Activated naive CD4-positive, alpha-beta T cell treated with anti-CD3 and anti-CD28 coated beads for 36 hours (primary cell): ENCODE measurements at regions not wholly inside any gene's neighbourhood (a gene's known extent, or its start where the extent isn't known, plus 50 kb on each side); places are given as distances from the start of the nearest gene placed in this dataset.
"Not testable (repeated sequence)": the region's sequence is repeated elsewhere in the genome, so short reads cannot be mapped to it uniquely, and the experiment has no call there.

Experiments used
- CTCF ChIA-PET: fragments of 350-600 bp; sonication (Branson Sonifier 250); formaldehyde crosslinking; loops from one replicate; lab custom pipeline; 2021; ENCODE audit warnings: antibody characterized with exemption; lab: Charles Lee
- DNase-seq: peaks from one replicate; pipeline ENCODE4 v3.0.0-alpha.2; 2020
- H3K27ac Mint-ChIP-seq: one replicate; pipeline ENCODE4 v1.8.0; 2021; ENCODE audit warnings: mild to moderate bottlenecking, mixed read lengths
- H3K27me3 Mint-ChIP-seq: one replicate; pipeline ENCODE4 v1.8.0; 2021; ENCODE audit warnings: low read depth, mixed read lengths
- H3K36me3 Mint-ChIP-seq: one replicate; pipeline ENCODE4 v1.8.0; 2021; ENCODE audit warnings: low read depth, mixed read lengths
- H3K4me1 Mint-ChIP-seq: one replicate; pipeline ENCODE4 v1.8.0; 2021; ENCODE audit warnings: low read depth, mixed read lengths
- H3K4me3 Mint-ChIP-seq: one replicate; pipeline ENCODE4 v1.8.0; 2021; ENCODE audit warnings: mild to moderate bottlenecking, moderate library complexity, mixed read lengths
- H3K9me3 Mint-ChIP-seq: one replicate; pipeline ENCODE4 v1.8.0; 2021; ENCODE audit warnings: mixed read lengths
- intact Hi-C: fragments of 100-400 bp; cut with micrococcal nuclease; formaldehyde crosslinking; loops from one replicate; pipeline ENCODE4 v1.15.1; 2023

DNA sequence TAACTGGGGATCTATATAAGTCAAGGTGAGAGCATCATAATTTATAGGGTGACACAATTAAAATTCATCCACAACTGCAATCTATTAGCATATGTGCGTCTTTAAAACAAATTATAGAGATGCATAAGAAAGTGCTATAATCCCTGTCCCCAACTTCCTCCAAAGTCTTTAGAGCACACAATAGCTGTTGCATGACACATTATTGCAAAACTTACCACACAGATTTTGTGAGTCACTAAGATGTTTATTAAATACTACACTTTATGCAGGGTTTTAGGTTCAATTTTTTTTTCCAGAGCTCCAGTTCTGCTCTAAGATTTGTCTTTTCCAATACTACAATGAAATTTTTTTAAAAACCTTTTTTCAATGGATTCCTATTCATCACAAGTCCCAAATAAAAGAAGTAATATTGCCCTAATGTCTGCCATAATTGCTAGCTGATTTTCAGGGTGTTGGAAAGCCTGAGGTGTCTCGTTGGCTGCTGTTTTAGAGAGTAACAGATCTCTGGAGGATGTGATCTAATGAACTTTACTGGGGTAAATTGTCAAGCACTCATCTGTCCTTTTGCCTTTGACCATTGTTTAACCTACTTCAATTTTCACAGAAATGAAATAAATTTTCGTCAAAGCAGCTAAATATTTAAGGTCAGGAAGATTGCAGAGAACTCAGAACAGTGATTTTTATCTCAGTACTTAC, 250.5 kb upstream of the NETO1 start:
- Mint-ChIP-seq H3K4me3 (no peak overlapping the region), H3K27ac (no peak overlapping the region), H3K9me3 (peaks cover 2% of the 10 kb centered on the region), H3K36me3 (no peaks in the 10 kb centered on the region), H3K27me3 (no peaks in the 10 kb centered on the region), H3K4me1 (no peaks in the 10 kb centered on the region)
- intact Hi-C loops, result no loop called here
- no peak for DNase-seq
- CTCF ChIA-PET, result no interaction called here

DNA sequence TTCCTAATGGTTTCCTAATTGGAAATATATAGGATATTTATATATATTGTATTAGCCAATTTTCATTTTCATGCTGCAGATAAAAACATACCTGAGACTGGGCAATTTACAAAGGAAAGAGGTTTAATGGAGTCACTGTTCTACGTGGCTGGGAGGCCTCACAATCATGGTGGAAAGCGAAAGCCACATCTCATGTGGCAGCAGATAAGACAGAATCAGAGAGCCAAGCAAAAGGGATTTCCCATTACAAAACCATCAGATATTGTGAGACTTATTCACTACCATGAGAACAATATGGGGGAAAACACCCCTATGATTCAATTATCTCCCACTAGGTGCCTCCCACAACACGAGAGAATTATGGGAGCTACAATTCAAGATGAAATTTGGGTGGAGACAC, 242.5 kb upstream of the NETO1 start:
- Mint-ChIP-seq H3K36me3 (no peaks in the 10 kb centered on the region), H3K9me3 (peaks cover 8% of the 10 kb centered on the region), H3K4me1 (no peaks in the 10 kb centered on the region), H3K4me3 (no peak overlapping the region), H3K27me3 (no peaks in the 10 kb centered on the region), H3K27ac (no peak overlapping the region)
- DNase-seq, result no peak
- intact Hi-C loops, result no loop called here
- CTCF ChIA-PET, result no interaction called here

DNA sequence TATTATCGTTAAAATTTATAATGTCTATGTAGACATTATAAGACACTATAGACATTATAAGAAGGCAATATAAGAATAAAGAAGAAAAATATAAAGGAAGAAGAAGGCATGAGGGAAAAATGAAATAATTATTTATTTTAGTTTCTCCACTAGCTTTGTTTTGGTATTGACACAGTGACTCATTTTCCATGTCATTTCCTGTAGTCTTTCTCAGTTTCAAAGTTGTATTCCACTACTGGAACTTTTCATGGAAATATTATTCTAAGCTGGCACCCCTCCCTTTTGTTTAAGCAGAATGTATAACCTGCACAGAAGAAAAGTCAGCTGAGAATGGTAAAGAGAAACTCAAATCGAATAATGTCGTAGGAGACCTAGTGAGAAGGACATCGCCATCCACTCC, 234.2 kb upstream of the NETO1 start:
- Mint-ChIP-seq H3K36me3 (no peaks in the 10 kb centered on the region), H3K4me1 (no peaks in the 10 kb centered on the region), H3K27me3 (no peaks in the 10 kb centered on the region), H3K4me3 (no peak overlapping the region), H3K27ac (no peak overlapping the region), H3K9me3 (peaks cover 7% of the 10 kb centered on the region)
- CTCF ChIA-PET, result no interaction called here
- DNase-seq, result no peak
- intact Hi-C loops, result no loop called here

DNA sequence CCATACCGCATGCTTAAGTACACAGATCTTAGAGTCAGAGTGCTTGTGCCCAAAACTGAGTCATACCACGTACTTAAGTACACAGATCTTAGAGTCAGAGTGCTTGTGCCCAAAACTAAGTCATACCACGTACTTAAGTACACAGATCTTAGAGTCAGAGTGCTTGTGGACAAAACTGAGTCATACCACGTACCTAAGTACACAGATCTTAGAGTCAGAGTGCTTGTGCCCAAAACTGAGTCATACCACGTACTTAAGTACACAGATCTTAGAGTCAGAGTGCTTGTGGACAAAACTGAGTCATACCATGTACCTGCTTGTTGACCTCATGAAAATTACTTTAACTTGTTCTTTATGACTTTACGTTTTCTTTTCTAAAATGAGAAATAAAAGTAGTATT, 233.7 kb upstream of the NETO1 start:
- not testable (repeated sequence) for H3K9me3 Mint-ChIP-seq, H3K4me1 Mint-ChIP-seq, H3K4me3 Mint-ChIP-seq

DNA sequence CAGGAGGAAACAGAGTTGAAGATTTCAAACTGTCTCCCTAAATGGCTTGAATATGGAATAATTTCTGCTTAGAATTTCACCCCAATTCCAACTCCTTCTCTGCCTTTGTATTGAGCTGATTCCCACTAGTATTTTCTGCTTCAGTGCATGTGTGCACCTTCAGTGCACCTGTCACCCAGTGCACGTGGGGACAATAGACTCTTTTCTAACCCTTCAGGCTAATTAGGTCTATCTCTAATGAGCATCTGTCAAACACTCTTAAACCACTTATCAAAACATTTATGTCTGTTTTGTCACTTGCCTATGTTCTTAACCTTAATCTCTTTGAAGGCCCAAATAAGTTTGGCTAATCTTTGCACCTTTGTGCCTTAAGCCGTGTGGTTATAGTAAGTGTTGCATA, 232.0 kb upstream of the NETO1 start:
- no peaks in the 10 kb centered on the region for H3K4me1 Mint-ChIP-seq
- no peak for DNase-seq
- H3K27me3 Mint-ChIP-seq, result no peaks in the 10 kb centered on the region
- H3K4me3 Mint-ChIP-seq, result no peak overlapping the region
- intact Hi-C loops, result no loop called here
- no peak overlapping the region for H3K27ac Mint-ChIP-seq
- peaks cover 5% of the 10 kb centered on the region for H3K9me3 Mint-ChIP-seq
- CTCF ChIA-PET, result no interaction called here
- no peaks in the 10 kb centered on the region for H3K36me3 Mint-ChIP-seq

More for the DNA sequence above, 233.7 kb upstream of the NETO1 start:
- H3K27me3 Mint-ChIP-seq, H3K27ac Mint-ChIP-seq, CTCF ChIA-PET, intact Hi-C loops, DNase-seq, H3K36me3 Mint-ChIP-seq: not testable (repeated sequence)

DNA sequence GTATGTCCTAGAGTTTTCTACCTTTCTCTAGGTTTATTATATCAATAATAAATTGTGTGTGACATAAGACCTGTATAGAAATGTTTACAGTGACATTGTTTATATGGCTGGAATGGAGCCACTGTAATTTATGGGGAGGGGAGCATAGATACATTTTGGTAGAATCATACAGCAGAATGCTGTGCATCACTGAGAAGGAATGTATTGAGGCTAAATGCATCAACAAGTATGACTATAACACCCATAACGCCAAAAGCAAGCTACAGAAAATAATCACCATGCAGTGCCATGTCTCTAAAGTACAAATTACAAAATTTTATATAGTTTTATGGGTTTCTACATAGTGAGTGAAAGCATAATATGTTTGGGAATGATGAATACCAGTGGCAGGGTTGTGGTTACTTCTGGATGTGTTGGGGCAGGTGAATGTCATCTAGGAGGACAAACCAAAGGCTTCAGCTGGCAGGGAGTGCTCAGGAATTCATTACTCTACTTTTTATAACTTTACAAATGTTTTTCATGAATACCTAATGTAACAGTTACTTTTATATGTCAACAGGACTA, 226.0 kb upstream of the NETO1 start:
- no peaks in the 10 kb centered on the region for H3K27me3 Mint-ChIP-seq
- H3K4me1 Mint-ChIP-seq, result no peaks in the 10 kb centered on the region
- CTCF ChIA-PET, result interaction anchor here (0.5 kb wide), 1 partner anchor 102 kb away, joined by 3 read pairs; no protein-coding TSS in a partner anchor
- H3K4me3 Mint-ChIP-seq, result no peak overlapping the region
- peaks cover 9% of the 10 kb centered on the region for H3K9me3 Mint-ChIP-seq
- no peak for DNase-seq
- intact Hi-C loops, result no loop called here
- H3K27ac Mint-ChIP-seq, result no peak overlapping the region
- no peaks in the 10 kb centered on the region for H3K36me3 Mint-ChIP-seq

DNA sequence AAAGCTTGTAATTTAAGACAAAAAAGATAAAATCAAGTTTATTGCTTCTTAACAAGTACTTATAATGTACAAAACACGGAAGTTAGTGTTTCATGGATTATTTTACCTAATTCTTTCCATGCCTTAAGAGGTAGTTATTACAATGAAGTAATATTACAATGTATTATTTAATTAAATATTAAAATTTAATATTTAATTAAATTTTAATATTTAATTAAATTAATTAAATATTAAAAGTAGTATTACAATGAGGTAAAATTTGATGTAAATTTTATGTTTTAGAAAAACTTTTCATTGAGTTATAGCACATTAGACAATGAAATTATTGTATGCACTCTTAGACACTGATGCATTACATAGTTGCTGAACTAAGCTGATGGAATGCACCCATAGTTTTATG, 220.7 kb upstream of the NETO1 start:
- no peak for DNase-seq
- H3K27ac Mint-ChIP-seq, result no peak overlapping the region
- H3K4me3 Mint-ChIP-seq, result no peak overlapping the region
- intact Hi-C loops, result no loop called here
- no peaks in the 10 kb centered on the region for H3K4me1 Mint-ChIP-seq
- H3K27me3 Mint-ChIP-seq, result no peaks in the 10 kb centered on the region
- CTCF ChIA-PET, result no interaction called here
- no peaks in the 10 kb centered on the region for H3K36me3 Mint-ChIP-seq
- peaks cover 2% of the 10 kb centered on the region for H3K9me3 Mint-ChIP-seq

DNA sequence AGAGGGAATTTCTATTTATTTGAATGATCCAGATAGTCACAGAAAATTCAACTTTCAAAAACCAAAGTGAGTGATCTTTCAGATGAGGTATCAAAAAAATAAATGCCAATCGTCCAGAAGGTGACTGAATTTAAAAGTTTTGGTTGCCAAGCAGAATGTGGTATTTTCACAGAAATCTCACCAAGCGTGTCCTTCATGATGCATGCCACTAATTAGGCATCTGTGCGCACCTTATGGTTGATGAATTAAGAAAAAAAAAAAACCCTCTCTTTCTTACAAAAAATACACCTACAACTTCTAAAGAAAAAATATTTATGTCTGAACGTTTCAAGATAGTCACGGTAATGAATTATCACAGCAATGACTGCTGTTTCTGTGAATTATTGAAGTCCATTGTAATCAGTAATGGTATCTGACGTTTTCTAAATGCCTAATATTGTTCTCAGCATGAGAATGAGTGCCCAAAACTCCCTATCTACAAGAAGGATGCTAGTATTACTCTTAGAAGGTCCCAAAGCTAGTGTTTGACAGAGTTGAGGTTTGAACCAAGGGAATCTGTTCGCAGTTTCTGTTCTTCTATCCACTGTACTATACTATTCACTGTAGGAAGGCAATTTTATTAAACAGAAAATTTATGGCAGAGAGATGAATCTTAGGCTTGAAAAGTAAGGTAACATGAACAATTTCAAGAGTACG, 219.6 kb upstream of the NETO1 start:
- Mint-ChIP-seq H3K27ac (no peak overlapping the region), H3K4me1 (no peaks in the 10 kb centered on the region), H3K9me3 (peaks cover 2% of the 10 kb centered on the region), H3K36me3 (no peaks in the 10 kb centered on the region), H3K4me3 (no peak overlapping the region), H3K27me3 (no peaks in the 10 kb centered on the region)
- DNase-seq, result no peak
- intact Hi-C loops, result no loop called here
- CTCF ChIA-PET, result interaction anchor here (0.6 kb wide), 1 partner anchor 184 kb away, joined by 4 read pairs; no protein-coding TSS in a partner anchor

DNA sequence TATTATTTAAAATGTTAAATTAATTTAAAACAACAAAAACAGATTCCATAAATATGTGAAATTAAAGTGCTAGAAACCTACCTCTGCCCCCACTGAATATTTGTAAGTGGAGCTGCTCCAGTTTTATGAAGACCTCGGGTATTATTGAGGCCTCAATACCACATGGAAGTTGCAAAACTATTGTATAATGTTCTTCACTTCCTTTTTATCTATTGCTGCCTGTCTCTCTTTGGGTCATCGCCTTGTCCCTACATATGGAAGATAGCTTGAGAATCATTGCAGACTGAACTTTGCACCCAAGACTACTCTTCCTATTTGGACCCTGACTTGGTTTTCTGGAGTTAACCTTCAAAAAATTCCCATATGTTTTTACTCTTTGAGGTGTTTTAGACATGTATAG, 212.1 kb upstream of the NETO1 start:
- Mint-ChIP-seq H3K27ac (no peak overlapping the region), H3K36me3 (no peaks in the 10 kb centered on the region), H3K4me3 (no peak overlapping the region), H3K4me1 (no peaks in the 10 kb centered on the region), H3K27me3 (no peaks in the 10 kb centered on the region), H3K9me3 (peaks cover 5% of the 10 kb centered on the region)
- intact Hi-C loops, result no loop called here
- DNase-seq, result no peak
- CTCF ChIA-PET, result no interaction called here

DNA sequence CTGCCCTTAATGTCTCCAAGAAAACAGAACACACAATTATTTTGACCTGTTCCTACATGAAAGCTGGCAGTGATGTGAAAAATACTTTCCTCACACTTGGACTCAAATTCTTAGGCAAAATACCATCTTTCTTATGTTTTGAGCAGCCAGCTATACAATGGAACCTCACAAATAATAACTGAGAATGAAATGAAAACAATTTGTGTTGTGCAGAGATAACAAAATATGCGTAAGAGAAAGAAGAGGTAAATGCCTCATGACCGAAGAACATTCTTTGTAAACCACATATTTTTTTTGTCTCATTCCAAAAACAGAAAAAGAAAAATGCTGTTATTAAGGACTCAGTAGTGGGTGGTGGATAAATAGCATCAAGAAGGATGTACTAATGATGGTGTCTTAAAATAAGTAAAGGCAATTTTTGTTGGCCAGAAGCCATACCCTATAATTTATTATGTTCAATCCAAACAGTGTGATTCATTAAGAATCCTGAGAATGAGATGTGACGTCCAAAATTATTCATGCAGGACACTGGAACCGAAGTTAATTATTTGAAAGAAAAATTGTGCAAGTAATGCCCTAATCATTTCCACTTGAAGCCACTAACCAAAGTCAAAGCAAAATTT, 193.0 kb upstream of the NETO1 start:
- intact Hi-C loops, result no loop called here
- CTCF ChIA-PET, result no interaction called here

DNA sequence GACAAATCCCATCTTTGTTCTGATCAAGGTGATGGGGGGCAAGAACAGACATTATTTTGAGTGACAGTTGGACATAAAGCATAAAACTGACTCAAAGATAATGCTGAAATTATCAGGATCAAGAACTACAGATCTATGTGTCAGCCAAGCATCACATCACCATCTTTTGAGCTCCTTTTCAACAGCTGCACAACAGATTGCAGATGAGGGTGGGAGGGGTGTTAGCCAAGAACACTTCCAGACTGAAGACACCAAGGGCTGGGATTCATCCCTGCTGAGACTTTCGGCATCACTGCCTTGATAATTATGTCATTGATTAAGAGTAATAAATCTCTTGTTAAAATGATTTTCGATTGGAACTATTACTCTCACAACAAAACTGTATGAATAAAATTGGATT, 191.5 kb upstream of the NETO1 start:
- H3K4me1 Mint-ChIP-seq, result no peaks in the 10 kb centered on the region
- CTCF ChIA-PET, result no interaction called here
- no peak overlapping the region for H3K27ac Mint-ChIP-seq
- H3K4me3 Mint-ChIP-seq, result no peak overlapping the region
- no peaks in the 10 kb centered on the region for H3K9me3 Mint-ChIP-seq
- intact Hi-C loops, result no loop called here
- DNase-seq, result no peak
- no peaks in the 10 kb centered on the region for H3K36me3 Mint-ChIP-seq
- no peaks in the 10 kb centered on the region for H3K27me3 Mint-ChIP-seq

More for the DNA sequence above, 193.0 kb upstream of the NETO1 start:
- Mint-ChIP-seq H3K9me3 (no peaks in the 10 kb centered on the region), H3K4me3 (no peak overlapping the region), H3K36me3 (no peaks in the 10 kb centered on the region), H3K27ac (no peak overlapping the region), H3K4me1 (no peaks in the 10 kb centered on the region), H3K27me3 (no peaks in the 10 kb centered on the region)
- DNase-seq, result no peak

DNA sequence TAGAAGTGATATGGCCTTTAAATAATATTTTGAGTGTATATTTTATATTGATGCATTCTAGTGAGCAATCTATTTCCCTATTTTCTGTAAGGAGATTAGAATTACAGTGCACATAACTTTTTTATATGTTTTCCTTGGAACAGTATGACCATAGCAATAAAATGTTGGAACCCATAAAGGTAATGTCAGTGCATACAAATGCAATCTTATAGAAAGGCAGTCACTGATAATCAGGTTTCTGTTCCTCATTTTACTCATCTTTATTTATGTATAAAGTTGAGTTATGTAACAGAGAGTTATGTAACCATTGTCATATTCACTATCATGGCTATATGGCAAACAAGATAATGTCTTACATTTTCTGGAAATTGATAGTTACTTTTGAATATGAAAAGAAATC, 179.9 kb upstream of the NETO1 start:
- no peaks in the 10 kb centered on the region for H3K36me3 Mint-ChIP-seq
- intact Hi-C loops, result no loop called here
- DNase-seq, result no peak
- no peak overlapping the region for H3K4me3 Mint-ChIP-seq
- no peaks in the 10 kb centered on the region for H3K4me1 Mint-ChIP-seq
- CTCF ChIA-PET, result no interaction called here
- peaks cover 2% of the 10 kb centered on the region for H3K27me3 Mint-ChIP-seq
- peaks cover 2% of the 10 kb centered on the region for H3K9me3 Mint-ChIP-seq
- no peak overlapping the region for H3K27ac Mint-ChIP-seq
